ENCODE measurements at regions not wholly inside any gene's neighbourhood (a gene's known extent, or its start where the extent isn't known, plus 50 kb on each side); places are given as distances from the start of the nearest gene placed in this dataset.

DNA sequence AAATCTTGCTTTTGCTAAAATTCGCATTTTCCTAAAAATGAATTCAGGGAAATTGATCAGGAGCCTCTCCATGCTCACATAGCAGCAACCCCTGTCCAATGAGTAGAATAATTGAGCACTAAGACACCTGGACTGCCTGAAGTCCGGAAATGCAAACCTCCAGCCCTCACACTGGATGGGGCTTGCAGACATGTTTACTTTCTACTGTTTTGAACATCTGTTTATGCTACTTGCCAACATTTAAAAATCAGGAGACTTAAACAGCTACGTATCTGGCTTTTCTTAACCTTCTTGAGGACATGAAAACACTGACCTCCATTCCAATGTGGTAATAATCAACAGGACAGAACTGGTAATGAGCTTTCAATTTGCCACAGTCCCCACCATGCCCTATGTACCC is 184.4 kb downstream of the SHOX2 start:
- TF ChIP-seq, protein P1, sequence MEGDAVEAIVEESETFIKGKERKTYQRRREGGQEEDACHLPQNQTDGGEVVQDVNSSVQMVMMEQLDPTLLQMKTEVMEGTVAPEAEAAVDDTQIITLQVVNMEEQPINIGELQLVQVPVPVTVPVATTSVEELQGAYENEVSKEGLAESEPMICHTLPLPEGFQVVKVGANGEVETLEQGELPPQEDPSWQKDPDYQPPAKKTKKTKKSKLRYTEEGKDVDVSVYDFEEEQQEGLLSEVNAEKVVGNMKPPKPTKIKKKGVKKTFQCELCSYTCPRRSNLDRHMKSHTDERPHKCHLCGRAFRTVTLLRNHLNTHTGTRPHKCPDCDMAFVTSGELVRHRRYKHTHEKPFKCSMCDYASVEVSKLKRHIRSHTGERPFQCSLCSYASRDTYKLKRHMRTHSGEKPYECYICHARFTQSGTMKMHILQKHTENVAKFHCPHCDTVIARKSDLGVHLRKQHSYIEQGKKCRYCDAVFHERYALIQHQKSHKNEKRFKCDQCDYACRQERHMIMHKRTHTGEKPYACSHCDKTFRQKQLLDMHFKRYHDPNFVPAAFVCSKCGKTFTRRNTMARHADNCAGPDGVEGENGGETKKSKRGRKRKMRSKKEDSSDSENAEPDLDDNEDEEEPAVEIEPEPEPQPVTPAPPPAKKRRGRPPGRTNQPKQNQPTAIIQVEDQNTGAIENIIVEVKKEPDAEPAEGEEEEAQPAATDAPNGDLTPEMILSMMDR (IDR thresholded peaks at IDR 0.05; ENCODE audit: low read depth, low read length): no peak
- no peak for TF ChIP-seq POLR2A (IDR thresholded peaks at IDR 0.05; ENCODE audit: extremely low read depth, insufficient read length)
- TF ChIP-seq MYC (IDR thresholded peaks at IDR 0.05; ENCODE audit: low read depth, low read length): no peak
